SK-N-SH (cell line): ENCODE measurements at regions not wholly inside any gene's neighbourhood (a gene's known extent, or its start where the extent isn't known, plus 50 kb on each side); places are given as distances from the start of the nearest gene placed in this dataset.

Experiments
- CTCF ChIA-PET: fragments of 300-600, 350-600 bp; formaldehyde crosslinking; extraction: SDS; loops from one replicate; lab custom pipeline; 2021; lab: Yijun Ruan, JAX
- POLR2A ChIA-PET: fragments of 350-600 bp; sonication (Branson Sonifier 250); formaldehyde crosslinking; extraction: SDS; loops from one replicate; lab custom pipeline; 2020; ENCODE audit warnings: antibody characterized with exemption, inconsistent platforms; lab: Yijun Ruan, JAX
- DNase-seq: peaks from one replicate; pipeline ENCODE4 v3.0.0; 2012
- H2AFZ ChIP-seq: fragments of 200-600 bp; sonication (generic); 2 replicates; pipeline ENCODE4 v1.8.1; 2016; ENCODE audit warnings: antibody characterized with exemption, mild to moderate bottlenecking, low read depth
- H3F3A ChIP-seq: fragments of 200-600 bp; sonication (generic); replicated peaks from 2 replicates; pipeline ENCODE3; 2016; ENCODE audit warnings: antibody characterized with exemption, mild to moderate bottlenecking; ENCODE audit not compliant: insufficient read depth
- H3K27ac ChIP-seq, 2 experiments: fragments of 200-500 bp in 1 of 2; fragments of 200-600 bp in 1 of 2; sonication (Bioruptor generic) in 1 of 2; sonication (generic), shearing (Covaris generic) in 1 of 2; 2 replicates each; pipeline versions ENCODE4 v1.5.1 to v1.6.1; 2014 to 2016; ENCODE audit warnings: low read depth in 2 of 2, inconsistent platforms in 1 of 2, low read length in 1 of 2, mild to moderate bottlenecking in 1 of 2, mixed read lengths in 1 of 2
- H3K27me3 ChIP-seq: fragments of 200-600 bp; sonication (generic), shearing (Covaris generic); 2 replicates; pipeline ENCODE4 v1.6.1; 2016; ENCODE audit warnings: mixed run types; ENCODE audit not compliant: insufficient read depth
- H3K36me3 ChIP-seq, 2 experiments: fragments of 200-500 bp in 1 of 2; fragments of 200-600 bp in 1 of 2; sonication (Bioruptor generic) in 1 of 2; sonication (generic) in 1 of 2; replicated peaks in 1 of 2; 2 replicates each; pipeline versions ENCODE3 to v1.5.1; 2014 to 2016; ENCODE audit warnings: low read length in 1 of 2, mild to moderate bottlenecking in 1 of 2; ENCODE audit not compliant: insufficient read depth in 2 of 2, control insufficient read depth in 1 of 2
- H3K4me1 ChIP-seq, 2 experiments: fragments of 200-500 bp in 1 of 2; fragments of 200-600 bp in 1 of 2; sonication (Bioruptor generic) in 1 of 2; sonication (generic), shearing (Covaris generic) in 1 of 2; 2 replicates each; pipeline versions ENCODE4 v1.5.1 to v1.6.1; 2014 to 2016; ENCODE audit warnings: low read depth in 1 of 2, low read length in 1 of 2, mixed run types in 1 of 2; ENCODE audit not compliant: insufficient read depth in 2 of 2, control insufficient read depth in 1 of 2
- H3K4me2 ChIP-seq: fragments of 200-600 bp; sonication (generic), shearing (Covaris generic); 2 replicates; pipeline ENCODE4 v1.6.1; 2017; ENCODE audit warnings: mixed run types
- H3K4me3 ChIP-seq, 2 experiments: fragments of 200-500 bp in 1 of 2; fragments of 200-600 bp in 1 of 2; sonication (Bioruptor generic) in 1 of 2; sonication (generic), shearing (Covaris generic) in 1 of 2; 2 replicates each; pipeline versions ENCODE4 v1.5.1 to v1.8.1; 2014 to 2016; ENCODE audit warnings: low read depth in 2 of 2, inconsistent platforms in 1 of 2, low read length in 1 of 2, mild to moderate bottlenecking in 1 of 2, mixed read lengths in 1 of 2, moderate library complexity in 1 of 2
- H3K79me2 ChIP-seq: fragments of 200-600 bp; sonication (generic); 2 replicates; pipeline ENCODE4 v1.8.1; 2017; ENCODE audit warnings: mild to moderate bottlenecking; ENCODE audit not compliant: insufficient read depth
- H3K9ac ChIP-seq: fragments of 200-600 bp; sonication (generic); 2 replicates; pipeline ENCODE4 v1.6.1; 2017; ENCODE audit warnings: mixed run types
- H3K9me2 ChIP-seq: fragments of 200-600 bp; sonication (generic); 2 replicates; pipeline ENCODE4 v1.6.1; 2017; ENCODE audit warnings: mixed run types
- H3K9me3 ChIP-seq: fragments of 200-600 bp; sonication (generic); 2 replicates; pipeline ENCODE4 v1.6.1; 2017; ENCODE audit warnings: mixed run types, mild to moderate bottlenecking, moderate library complexity
- H4K20me1 ChIP-seq: fragments of 200-600 bp; sonication (generic); 2 replicates; pipeline ENCODE4 v1.6.1; 2017; ENCODE audit warnings: mild to moderate bottlenecking, mixed run types; ENCODE audit not compliant: insufficient read depth
- CHD2 ChIP-seq: fragments of 150-350 bp; IDR thresholded peaks from 2 replicates; pipeline ENCODE4 v1.6.1; 2018; ENCODE audit warnings: low read length; ENCODE audit not compliant: partially characterized antibody
- FOSL2 ChIP-seq: IDR thresholded peaks from 2 replicates; pipeline ENCODE4 v1.4.0; 2012; ENCODE audit warnings: low read depth, mild to moderate bottlenecking, moderate library complexity, borderline replicate concordance
- FOXJ3 ChIP-seq: sonication (generic); formaldehyde crosslinking; IDR thresholded peaks from 2 replicates; pipeline ENCODE4 v1.5.1; 2020; ENCODE audit warnings: mild to moderate bottlenecking, missing genetic modification reagents
- GABPA ChIP-seq: IDR thresholded peaks from 2 replicates; pipeline ENCODE4 v1.4.0; 2012; ENCODE audit warnings: low read depth, mild to moderate bottlenecking
- GATA2 ChIP-seq: sonication (generic); formaldehyde crosslinking; IDR thresholded peaks from 2 replicates; pipeline ENCODE4 v1.5.0; 2020; ENCODE audit warnings: mild to moderate bottlenecking, missing genetic modification reagents
- IRF3 ChIP-seq: fragments of 150-350 bp; IDR thresholded peaks from 2 replicates; pipeline ENCODE4 v1.6.1; 2016; ENCODE audit warnings: mild to moderate bottlenecking, low read depth, low read length
- NFIC ChIP-seq: IDR thresholded peaks from 2 replicates; pipeline ENCODE4 v1.4.0; 2012; ENCODE audit warnings: borderline replicate concordance
- NRF1 ChIP-seq: IDR thresholded peaks from 2 replicates; pipeline ENCODE4 v1.6.1; 2012; ENCODE audit warnings: low read depth, mild to moderate bottlenecking, low read length
- POLR2AphosphoS5 ChIP-seq: IDR thresholded peaks from 2 replicates; pipeline ENCODE4 v1.6.1; 2012; ENCODE audit warnings: low read depth, low read length
- RCOR1 ChIP-seq: fragments of 150-350 bp; IDR thresholded peaks from 2 replicates; pipeline ENCODE4 v1.6.1; 2017; ENCODE audit warnings: antibody characterized with exemption, low read length
- REST ChIP-seq: IDR thresholded peaks from 2 replicates; pipeline ENCODE4 v1.6.1; 2012; ENCODE audit warnings: mild to moderate bottlenecking, low read depth, low read length, moderate library complexity
- SMC3 ChIP-seq: IDR thresholded peaks from 2 replicates; pipeline ENCODE4 v1.6.1; 2012; ENCODE audit warnings: low read depth, low read length, improper control_type of control experiment
- TAF1 ChIP-seq: IDR thresholded peaks from 2 replicates; pipeline ENCODE4 v1.6.1; 2012; ENCODE audit warnings: low read depth, mild to moderate bottlenecking, low read length, moderate library complexity, borderline replicate concordance
- TEAD4 ChIP-seq: IDR thresholded peaks from 2 replicates; pipeline ENCODE4 v1.4.0; 2012; ENCODE audit warnings: mild to moderate bottlenecking, borderline replicate concordance; ENCODE audit not compliant: insufficient read depth
- USF1 ChIP-seq: IDR thresholded peaks from 2 replicates; pipeline ENCODE4 v1.4.0; 2012; ENCODE audit warnings: low read depth, borderline replicate concordance
- YY1 ChIP-seq: IDR thresholded peaks from 2 replicates; pipeline ENCODE4 v1.4.0; 2012; ENCODE audit warnings: low read depth, mild to moderate bottlenecking
- WGBS: methylation state at CpG from one replicate; pipeline ENCODE4 v1.1.6; 2017; ENCODE audit warnings: low lambda C conversion rate; 5-methylcytosine and 5-hydroxymethylcytosine counted together
- TF ChIP-seq, protein P1 (sequence below): IDR thresholded peaks from 2 replicates; pipeline ENCODE4; 2012
- TF ChIP-seq, protein P2 (sequence below): IDR thresholded peaks from 2 replicates; pipeline ENCODE4 v1.4.0; 2012; ENCODE audit warnings: low read depth
- TF ChIP-seq, protein P3 (sequence below): fragments of 200-600 bp; sonication (generic); IDR thresholded peaks from 2 replicates; pipeline ENCODE4 v1.6.1; 2017; ENCODE audit warnings: antibody characterized with exemption, mild to moderate bottlenecking, moderate library complexity

DNA sequence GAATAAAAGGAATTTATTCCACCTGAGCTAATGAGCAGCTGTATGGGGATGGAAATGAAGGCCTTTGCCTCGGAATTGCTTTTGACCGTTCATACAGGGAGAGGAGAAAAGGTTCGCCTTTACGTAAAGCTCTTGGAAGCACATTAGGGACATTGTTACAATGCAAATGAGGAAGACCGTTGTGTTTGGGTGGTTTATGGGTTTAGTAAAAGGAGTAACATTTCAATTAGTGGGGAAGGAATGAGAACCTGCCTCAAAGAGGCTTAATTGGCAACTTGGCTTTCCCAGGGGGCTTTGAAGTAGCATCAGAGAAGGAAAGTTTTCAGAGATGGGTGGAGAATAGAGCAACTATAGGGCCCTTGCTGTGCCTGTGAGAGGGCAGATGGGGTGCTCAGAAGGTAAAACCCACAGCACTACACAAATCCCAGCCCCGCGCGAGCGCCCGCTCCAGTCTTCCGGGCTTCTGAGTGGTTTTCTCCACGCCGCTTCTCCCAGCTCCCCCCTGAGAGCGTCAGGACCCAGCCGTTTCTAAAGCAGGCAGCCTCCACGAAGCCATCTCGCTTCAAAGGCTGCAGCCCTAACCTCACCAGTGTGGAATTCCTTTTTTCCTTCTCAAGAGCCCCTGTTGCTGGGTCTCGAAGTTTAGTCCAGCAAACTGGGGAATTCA, 192.0 kb upstream of the HES1 start:
- no peaks in the 10 kb centered on the region for H4K20me1 ChIP-seq
- H3K4me2 ChIP-seq = no peak overlapping the region
- H3K4me3 ChIP-seq = no peak overlapping the region
- no peak overlapping the region for H3K9ac ChIP-seq
- H3K36me3 ChIP-seq = no peaks in the 10 kb centered on the region
- H3F3A ChIP-seq = no peaks in the 10 kb centered on the region
- no peak for TF ChIP-seq NFIC
- TF ChIP-seq RCOR1 = no peak
- no peak for TF ChIP-seq NRF1
- no peak for TF ChIP-seq FOXJ3 (CRISPR knock-in tag)
- TF ChIP-seq GABPA = no peak
- no peak for TF ChIP-seq GATA2 (CRISPR knock-in tag)
- no peak for TF ChIP-seq SMC3
- no peak for TF ChIP-seq CHD2
- TF ChIP-seq FOSL2 = no peak
- no peak for TF ChIP-seq POLR2AphosphoS5
- TF ChIP-seq TEAD4 = no peak
- ChIA-PET CTCF (interaction anchor here (1.0 to 1.2 kb wide), 2 partner anchors 22 to 26 kb away, joined by 3 read pairs; no protein-coding TSS in a partner anchor), POLR2A (no interaction called here)
- H3K79me2 ChIP-seq = no peaks in the 10 kb centered on the region
- no peak for DNase-seq
- no peaks in the 10 kb centered on the region for H3K9me2 ChIP-seq
- no peak overlapping the region for H3K27ac ChIP-seq
- H3K9me3 ChIP-seq = no peaks in the 10 kb centered on the region
- WGBS = 74% methylated on average over 18 of the region's 18 CpGs
- H2AFZ ChIP-seq = no peak overlapping the region
- peaks cover 0 to 2% of the 10 kb centered on the region in 2 experiments; a peak in 1 of 4 replicates for H3K4me1 ChIP-seq
- no peaks in the 10 kb centered on the region; the same call in 1 of the 2 replicates for H3K27me3 ChIP-seq

GRCh38 chr3:193944518-193944884, 191.4 kb upstream of the HES1 start:
- no peaks in the 10 kb centered on the region for H3F3A ChIP-seq
- POLR2A ChIA-PET = no interaction called here
- TF ChIP-seq REST (no peak), USF1 (no peak), TAF1 (no peak), YY1 (no peak), SMC3 (no peak), IRF3 (no peak), GATA2 (CRISPR knock-in tag) (no peak), POLR2AphosphoS5 (no peak)
- TF ChIP-seq, protein P1, sequence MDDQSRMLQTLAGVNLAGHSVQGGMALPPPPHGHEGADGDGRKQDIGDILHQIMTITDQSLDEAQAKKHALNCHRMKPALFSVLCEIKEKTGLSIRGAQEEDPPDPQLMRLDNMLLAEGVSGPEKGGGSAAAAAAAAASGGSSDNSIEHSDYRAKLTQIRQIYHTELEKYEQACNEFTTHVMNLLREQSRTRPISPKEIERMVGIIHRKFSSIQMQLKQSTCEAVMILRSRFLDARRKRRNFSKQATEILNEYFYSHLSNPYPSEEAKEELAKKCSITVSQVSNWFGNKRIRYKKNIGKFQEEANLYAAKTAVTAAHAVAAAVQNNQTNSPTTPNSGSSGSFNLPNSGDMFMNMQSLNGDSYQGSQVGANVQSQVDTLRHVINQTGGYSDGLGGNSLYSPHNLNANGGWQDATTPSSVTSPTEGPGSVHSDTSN = no peak
- TF ChIP-seq, protein P2, sequence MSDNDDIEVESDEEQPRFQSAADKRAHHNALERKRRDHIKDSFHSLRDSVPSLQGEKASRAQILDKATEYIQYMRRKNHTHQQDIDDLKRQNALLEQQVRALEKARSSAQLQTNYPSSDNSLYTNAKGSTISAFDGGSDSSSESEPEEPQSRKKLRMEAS = no peak
- TF ChIP-seq, protein P3, sequence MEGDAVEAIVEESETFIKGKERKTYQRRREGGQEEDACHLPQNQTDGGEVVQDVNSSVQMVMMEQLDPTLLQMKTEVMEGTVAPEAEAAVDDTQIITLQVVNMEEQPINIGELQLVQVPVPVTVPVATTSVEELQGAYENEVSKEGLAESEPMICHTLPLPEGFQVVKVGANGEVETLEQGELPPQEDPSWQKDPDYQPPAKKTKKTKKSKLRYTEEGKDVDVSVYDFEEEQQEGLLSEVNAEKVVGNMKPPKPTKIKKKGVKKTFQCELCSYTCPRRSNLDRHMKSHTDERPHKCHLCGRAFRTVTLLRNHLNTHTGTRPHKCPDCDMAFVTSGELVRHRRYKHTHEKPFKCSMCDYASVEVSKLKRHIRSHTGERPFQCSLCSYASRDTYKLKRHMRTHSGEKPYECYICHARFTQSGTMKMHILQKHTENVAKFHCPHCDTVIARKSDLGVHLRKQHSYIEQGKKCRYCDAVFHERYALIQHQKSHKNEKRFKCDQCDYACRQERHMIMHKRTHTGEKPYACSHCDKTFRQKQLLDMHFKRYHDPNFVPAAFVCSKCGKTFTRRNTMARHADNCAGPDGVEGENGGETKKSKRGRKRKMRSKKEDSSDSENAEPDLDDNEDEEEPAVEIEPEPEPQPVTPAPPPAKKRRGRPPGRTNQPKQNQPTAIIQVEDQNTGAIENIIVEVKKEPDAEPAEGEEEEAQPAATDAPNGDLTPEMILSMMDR = no peak

More at GRCh38 chr3:193944518-193944884, 191.4 kb upstream of the HES1 start:
- Histone ChIP-seq H2AFZ (no peak overlapping the region), H3K4me1 (peaks cover 0 to 2% of the 10 kb centered on the region in 2 experiments; a peak in 1 of 4 replicates), H3K9me2 (no peaks in the 10 kb centered on the region), H3K9me3 (no peaks in the 10 kb centered on the region), H3K36me3 (no peaks in the 10 kb centered on the region), H3K79me2 (no peaks in the 10 kb centered on the region), H3K9ac (no peak overlapping the region), H3K27ac (no peak overlapping the region), H3K4me3 (no peak overlapping the region), H3K4me2 (no peak overlapping the region), H3K27me3 (no peaks in the 10 kb centered on the region; the same call in 1 of the 2 replicates), H4K20me1 (no peaks in the 10 kb centered on the region)
- DNase-seq = no peak
- CTCF ChIA-PET = interaction anchor here (1.0 kb wide), 1 partner anchor 25 kb away, joined by 3 read pairs; no protein-coding TSS in a partner anchor
- 71% methylated on average over 7 of the region's 7 CpGs for WGBS
